ENCODE measurements at regions not wholly inside any gene's neighbourhood (a gene's known extent, or its start where the extent isn't known, plus 50 kb on each side); places are given as distances from the start of the nearest gene placed in this dataset.

- H3K27me3 Mint-ChIP-seq, result peaks cover 0 to 24% (median 6%) of the 10 kb centered on the region in 5 donors
- H3K27ac Mint-ChIP-seq, result no peak overlapping the region
- POLR2A ChIA-PET, result no interaction called here
- H3K27me3 ChIP-seq (ENCODE audit: control insufficient read depth in 2 of 2, insufficient read depth in 2 of 2, low read length in 2 of 2), result no peaks in the 10 kb centered on the region
- H3K4me1 Mint-ChIP-seq, result no peaks in the 10 kb centered on the region
- peaks cover 0 to 25% (median 14%) of the 10 kb centered on the region in 11 donors for H3K9me3 Mint-ChIP-seq
- no peak for DNase-seq
- CTCF ChIA-PET, result no interaction called here
- no peaks in the 10 kb centered on the region for H3K36me3 ChIP-seq (ENCODE audit: control insufficient read depth in 2 of 3, insufficient read depth in 3 of 3, low read length in 3 of 3)
- no peak for ATAC-seq
- no peaks in the 10 kb centered on the region for H3K36me3 Mint-ChIP-seq
- no peak overlapping the region for H3K4me3 Mint-ChIP-seq
- H3K27ac ChIP-seq (ENCODE audit: low read depth, low read length), result no peak overlapping the region
- intact Hi-C loops (cut with micrococcal nuclease), result no loop called here
- H3K4me1 ChIP-seq (ENCODE audit: control insufficient read depth in 2 of 2, insufficient read depth in 2 of 2, low read length in 2 of 2), result no peaks in the 10 kb centered on the region
- no peak overlapping the region for H3K4me3 ChIP-seq (ENCODE audit: low read length)
- peaks cover 0 to 6% (median 0%) of the 10 kb centered on the region in 3 experiments for H3K9me3 ChIP-seq (ENCODE audit: control insufficient read depth in 2 of 3, low read length in 3 of 3)
Measured at GRCh38 chr10:129353101-129353500, 113.9 kb upstream of the MGMT start.

GRCh38 chr10:129360046-129360445 lies 107.0 kb upstream of the MGMT start:
- Histone ChIP-seq H3K4me3 (ENCODE audit: low read length) (no peak overlapping the region), H3K27ac (ENCODE audit: low read depth, low read length) (no peak overlapping the region), H3K27me3 (ENCODE audit: control insufficient read depth in 2 of 2, insufficient read depth in 2 of 2, low read length in 2 of 2) (no peaks in the 10 kb centered on the region), H3K9me3 (ENCODE audit: control insufficient read depth in 2 of 3, low read length in 3 of 3) (peaks cover 0 to 6% (median 0%) of the 10 kb centered on the region in 3 experiments), H3K36me3 (ENCODE audit: control insufficient read depth in 2 of 3, insufficient read depth in 3 of 3, low read length in 3 of 3) (no peaks in the 10 kb centered on the region), H3K4me1 (ENCODE audit: control insufficient read depth in 2 of 2, insufficient read depth in 2 of 2, low read length in 2 of 2) (no peaks in the 10 kb centered on the region)
- ChIA-PET CTCF (no interaction called here), POLR2A (no interaction called here)
- no peaks in the 10 kb centered on the region for H3K36me3 Mint-ChIP-seq
- ATAC-seq, result no peak
- H3K27ac Mint-ChIP-seq, result no peak overlapping the region
- peaks cover 0 to 9% (median 5%) of the 10 kb centered on the region in 5 donors for H3K27me3 Mint-ChIP-seq
- no peaks in the 10 kb centered on the region for H3K4me1 Mint-ChIP-seq
- H3K9me3 Mint-ChIP-seq, result peaks cover 0 to 18% (median 12%) of the 10 kb centered on the region in 11 donors
- no peak overlapping the region for H3K4me3 Mint-ChIP-seq
- DNase-seq, result no peak
- intact Hi-C loops (cut with micrococcal nuclease), result no loop called here

- H3K27ac Mint-ChIP-seq, result no peak overlapping the region
- intact Hi-C loops (cut with micrococcal nuclease), result no loop called here
- Histone ChIP-seq H3K27ac (ENCODE audit: low read depth, low read length) (no peak overlapping the region), H3K27me3 (ENCODE audit: control insufficient read depth in 2 of 2, insufficient read depth in 2 of 2, low read length in 2 of 2) (no peaks in the 10 kb centered on the region), H3K4me3 (ENCODE audit: low read length) (no peak overlapping the region), H3K4me1 (ENCODE audit: control insufficient read depth in 2 of 2, insufficient read depth in 2 of 2, low read length in 2 of 2) (no peaks in the 10 kb centered on the region), H3K9me3 (ENCODE audit: control insufficient read depth in 2 of 3, low read length in 3 of 3) (no peaks in the 10 kb centered on the region), H3K36me3 (ENCODE audit: control insufficient read depth in 2 of 3, insufficient read depth in 3 of 3, low read length in 3 of 3) (no peaks in the 10 kb centered on the region)
- H3K9me3 Mint-ChIP-seq, result peaks cover 0 to 7% (median 4%) of the 10 kb centered on the region in 11 donors
- peaks cover 0 to 7% (median 5%) of the 10 kb centered on the region in 5 donors for H3K27me3 Mint-ChIP-seq
- ChIA-PET CTCF (no interaction called here), POLR2A (no interaction called here)
- ATAC-seq, result no peak
- H3K4me1 Mint-ChIP-seq, result peaks cover 0 to 2% (median 0%) of the 10 kb centered on the region in 7 donors
- no peak for DNase-seq
- H3K36me3 Mint-ChIP-seq, result no peaks in the 10 kb centered on the region
- H3K4me3 Mint-ChIP-seq, result no peak overlapping the region
Measured at GRCh38 chr10:129361676-129362376, 105.2 kb upstream of the MGMT start.

- CTCF ChIA-PET, result no interaction called here
- H3K4me3 ChIP-seq (ENCODE audit: low read length), result no peak overlapping the region
- no peak overlapping the region for H3K27ac ChIP-seq (ENCODE audit: low read depth, low read length)
- H3K36me3 ChIP-seq (ENCODE audit: control insufficient read depth in 2 of 3, insufficient read depth in 3 of 3, low read length in 3 of 3), result no peaks in the 10 kb centered on the region
- no peaks in the 10 kb centered on the region for H3K27me3 ChIP-seq (ENCODE audit: control insufficient read depth in 2 of 2, insufficient read depth in 2 of 2, low read length in 2 of 2)
- Mint-ChIP-seq H3K27me3 (peaks cover 0 to 19% (median 8%) of the 10 kb centered on the region in 5 donors), H3K27ac (no peak overlapping the region), H3K4me1 (peaks cover 0 to 2% (median 0%) of the 10 kb centered on the region in 7 donors), H3K36me3 (no peaks in the 10 kb centered on the region), H3K4me3 (no peak overlapping the region), H3K9me3 (no peaks in the 10 kb centered on the region)
- H3K9me3 ChIP-seq (ENCODE audit: control insufficient read depth in 2 of 3, low read length in 3 of 3), result no peaks in the 10 kb centered on the region
- no peak for ATAC-seq
- no peaks in the 10 kb centered on the region for H3K4me1 ChIP-seq (ENCODE audit: control insufficient read depth in 2 of 2, insufficient read depth in 2 of 2, low read length in 2 of 2)
- DNase-seq, result no peak
- POLR2A ChIA-PET, result no interaction called here
- intact Hi-C loops (cut with micrococcal nuclease), result no loop called here
Measured at GRCh38 chr10:129364949-129365348, 102.1 kb upstream of the MGMT start.

- no peak overlapping the region for H3K27ac ChIP-seq (ENCODE audit: low read depth, low read length)
- no peaks in the 10 kb centered on the region for H3K9me3 Mint-ChIP-seq
- no peak for ATAC-seq
- intact Hi-C loops (cut with micrococcal nuclease), result no loop called here
- no peaks in the 10 kb centered on the region for H3K36me3 Mint-ChIP-seq
- H3K9me3 ChIP-seq (ENCODE audit: control insufficient read depth in 2 of 3, low read length in 3 of 3), result no peaks in the 10 kb centered on the region
- H3K4me3 Mint-ChIP-seq, result no peak overlapping the region
- DNase-seq, result no peak
- H3K27ac Mint-ChIP-seq, result no peak overlapping the region
- ChIA-PET POLR2A (no interaction called here), CTCF (no interaction called here)
- H3K36me3 ChIP-seq (ENCODE audit: control insufficient read depth in 2 of 3, insufficient read depth in 3 of 3, low read length in 3 of 3), result no peaks in the 10 kb centered on the region
- H3K4me1 ChIP-seq (ENCODE audit: control insufficient read depth in 2 of 2, insufficient read depth in 2 of 2, low read length in 2 of 2), result no peaks in the 10 kb centered on the region
- peaks cover 0 to 28% (median 13%) of the 10 kb centered on the region in 5 donors for H3K27me3 Mint-ChIP-seq
- no peak overlapping the region for H3K4me3 ChIP-seq (ENCODE audit: low read length)
- H3K27me3 ChIP-seq (ENCODE audit: control insufficient read depth in 2 of 2, insufficient read depth in 2 of 2, low read length in 2 of 2), result no peaks in the 10 kb centered on the region
- peaks cover 0 to 2% (median 0%) of the 10 kb centered on the region in 7 donors for H3K4me1 Mint-ChIP-seq
Measured at GRCh38 chr10:129365767-129366402, 101.2 kb upstream of the MGMT start.

- no peak overlapping the region for H3K27ac Mint-ChIP-seq
- H3K9me3 Mint-ChIP-seq, result no peaks in the 10 kb centered on the region
- H3K4me1 ChIP-seq (ENCODE audit: control insufficient read depth in 2 of 2, insufficient read depth in 2 of 2, low read length in 2 of 2), result no peaks in the 10 kb centered on the region
- peaks cover 2 to 29% (median 18%) of the 10 kb centered on the region in 5 donors for H3K27me3 Mint-ChIP-seq
- no peak overlapping the region for H3K4me3 ChIP-seq (ENCODE audit: low read length)
- H3K36me3 ChIP-seq (ENCODE audit: control insufficient read depth in 2 of 3, insufficient read depth in 3 of 3, low read length in 3 of 3), result no peaks in the 10 kb centered on the region
- H3K27me3 ChIP-seq (ENCODE audit: control insufficient read depth in 2 of 2, insufficient read depth in 2 of 2, low read length in 2 of 2), result no peaks in the 10 kb centered on the region
- ChIA-PET POLR2A (no interaction called here), CTCF (no interaction called here)
- H3K4me1 Mint-ChIP-seq, result peaks cover 0 to 2% (median 0%) of the 10 kb centered on the region in 7 donors
- no peak overlapping the region for H3K27ac ChIP-seq (ENCODE audit: low read depth, low read length)
- H3K36me3 Mint-ChIP-seq, result no peaks in the 10 kb centered on the region
- ATAC-seq, result no peak
- no peak for DNase-seq
- no peak overlapping the region for H3K4me3 Mint-ChIP-seq
- H3K9me3 ChIP-seq (ENCODE audit: control insufficient read depth in 2 of 3, low read length in 3 of 3), result no peaks in the 10 kb centered on the region
- intact Hi-C loops (cut with micrococcal nuclease), result no loop called here
Measured at GRCh38 chr10:129366450-129366849, 100.6 kb upstream of the MGMT start.

GRCh38 chr10:129369566-129369965 lies 97.5 kb upstream of the MGMT start:
- Histone ChIP-seq H3K27me3 (ENCODE audit: control insufficient read depth in 2 of 2, insufficient read depth in 2 of 2, low read length in 2 of 2) (no peaks in the 10 kb centered on the region), H3K4me1 (ENCODE audit: control insufficient read depth in 2 of 2, insufficient read depth in 2 of 2, low read length in 2 of 2) (no peaks in the 10 kb centered on the region), H3K36me3 (ENCODE audit: control insufficient read depth in 2 of 3, insufficient read depth in 3 of 3, low read length in 3 of 3) (no peaks in the 10 kb centered on the region), H3K4me3 (ENCODE audit: low read length) (no peak overlapping the region), H3K27ac (ENCODE audit: low read depth, low read length) (no peak overlapping the region), H3K9me3 (ENCODE audit: control insufficient read depth in 2 of 3, low read length in 3 of 3) (no peaks in the 10 kb centered on the region)
- ATAC-seq (no peak), DNase-seq (no peak)
- POLR2A ChIA-PET, result no interaction called here
- Mint-ChIP-seq H3K9me3 (no peaks in the 10 kb centered on the region), H3K36me3 (no peaks in the 10 kb centered on the region), H3K27ac (no peak overlapping the region), H3K27me3 (peaks cover 25 to 46% (median 31%) of the 10 kb centered on the region in 5 donors), H3K4me1 (peaks cover 0 to 6% (median 5%) of the 10 kb centered on the region in 7 donors), H3K4me3 (no peak overlapping the region)
- CTCF ChIA-PET, result no interaction called here
- intact Hi-C loops (cut with micrococcal nuclease), result no loop called here
